NCI-H69 (cell line): ENCODE measurements at regions not wholly inside any gene's neighbourhood (a gene's known extent, or its start where the extent isn't known, plus 50 kb on each side); places are given as distances from the start of the nearest gene placed in this dataset.

Experiments
- DNase-seq: peaks from one replicate; lab custom pipeline; 2025; lab: John Stamatoyannopoulos, UW

DNA sequence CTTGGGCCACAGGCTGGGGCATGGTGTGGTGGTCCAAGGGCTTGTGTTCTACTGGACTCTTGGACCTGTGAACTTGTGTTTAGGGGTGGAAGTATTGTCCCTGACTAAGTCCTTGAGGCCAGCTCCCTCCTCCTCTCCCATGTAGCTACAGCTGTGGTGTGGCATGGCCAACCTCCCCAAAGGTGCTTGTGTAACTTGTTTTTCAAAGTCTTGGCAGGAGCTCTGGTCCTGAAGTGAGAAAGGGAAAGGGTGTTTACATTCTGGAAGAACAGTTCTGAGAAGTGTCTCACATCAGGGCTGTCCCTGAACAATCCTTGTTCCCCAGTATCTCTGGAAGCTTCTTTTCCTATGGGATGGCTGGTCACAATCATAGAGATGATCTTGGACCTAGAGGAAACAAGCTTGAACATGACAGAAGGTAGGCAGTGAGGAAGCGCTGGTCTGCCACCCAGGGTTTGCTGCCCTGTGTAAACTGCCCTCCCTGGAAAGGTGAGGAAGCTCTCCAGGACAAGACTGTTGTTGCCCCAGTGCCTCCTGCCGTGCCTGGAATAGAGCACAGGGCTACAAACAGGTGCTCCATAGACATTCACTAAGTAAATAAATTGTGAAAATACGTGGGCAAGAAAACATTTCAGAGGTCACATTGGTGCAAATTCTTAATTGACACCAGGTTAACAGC is 64.6 kb upstream of the KLF9 start:
- peak; percentile 71 for DNase-seq

- DNase-seq = no peak
Measured at GRCh38 chr9:70477907-70478480, 63.5 kb upstream of the KLF9 start.

DNA sequence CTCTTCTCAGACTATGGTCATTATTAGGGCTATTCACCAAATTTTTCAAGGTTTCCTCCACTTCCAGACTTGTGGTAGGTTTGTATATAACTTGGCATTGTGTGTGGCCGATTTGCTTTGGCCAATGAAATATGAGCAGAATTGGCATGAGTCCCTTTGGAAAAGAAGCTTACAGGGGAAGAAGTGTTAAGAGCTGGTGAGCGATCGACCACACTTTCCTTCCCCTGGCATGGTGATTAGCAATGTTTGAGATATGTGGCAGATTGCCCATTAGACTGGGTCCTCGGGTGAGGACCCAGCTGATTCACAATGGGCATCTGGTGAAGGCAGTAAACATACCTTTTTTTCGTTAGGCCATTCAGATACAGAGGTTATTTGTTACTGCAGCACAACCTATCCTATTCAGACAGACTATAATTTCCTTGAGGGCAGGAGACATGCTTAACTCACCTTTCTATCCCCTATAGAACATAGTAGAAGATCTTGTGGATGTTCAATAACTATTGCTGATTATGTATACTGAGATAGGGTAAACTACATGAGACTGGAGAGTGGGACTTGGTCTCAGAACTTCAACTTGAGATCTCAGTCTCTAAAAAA is 62.8 kb upstream of the KLF9 start:
- no peak for DNase-seq

DNA sequence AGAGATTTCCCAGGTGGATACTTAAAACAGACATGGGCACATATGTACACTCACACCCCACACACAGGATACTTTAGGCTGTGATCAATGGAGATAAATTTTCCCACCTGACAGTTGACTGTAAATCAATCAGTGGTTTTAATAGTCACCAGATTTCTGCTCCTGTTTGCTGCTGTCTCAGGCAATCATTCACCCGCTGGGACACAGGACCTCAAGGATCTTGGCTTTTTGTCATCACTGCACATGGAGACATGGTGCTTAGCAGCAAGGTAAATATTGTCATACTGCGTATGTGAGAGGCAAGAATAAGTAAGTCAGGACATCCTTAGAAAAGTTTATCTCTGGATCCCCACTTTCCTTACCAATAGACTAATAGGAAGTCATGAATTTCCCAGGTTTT is 60.8 kb upstream of the KLF9 start:
- DNase-seq = peak; percentile 72

- peak; percentile 69 for DNase-seq
Measured at GRCh38 chr9:70474413-70474812, 60.0 kb upstream of the KLF9 start.

DNA sequence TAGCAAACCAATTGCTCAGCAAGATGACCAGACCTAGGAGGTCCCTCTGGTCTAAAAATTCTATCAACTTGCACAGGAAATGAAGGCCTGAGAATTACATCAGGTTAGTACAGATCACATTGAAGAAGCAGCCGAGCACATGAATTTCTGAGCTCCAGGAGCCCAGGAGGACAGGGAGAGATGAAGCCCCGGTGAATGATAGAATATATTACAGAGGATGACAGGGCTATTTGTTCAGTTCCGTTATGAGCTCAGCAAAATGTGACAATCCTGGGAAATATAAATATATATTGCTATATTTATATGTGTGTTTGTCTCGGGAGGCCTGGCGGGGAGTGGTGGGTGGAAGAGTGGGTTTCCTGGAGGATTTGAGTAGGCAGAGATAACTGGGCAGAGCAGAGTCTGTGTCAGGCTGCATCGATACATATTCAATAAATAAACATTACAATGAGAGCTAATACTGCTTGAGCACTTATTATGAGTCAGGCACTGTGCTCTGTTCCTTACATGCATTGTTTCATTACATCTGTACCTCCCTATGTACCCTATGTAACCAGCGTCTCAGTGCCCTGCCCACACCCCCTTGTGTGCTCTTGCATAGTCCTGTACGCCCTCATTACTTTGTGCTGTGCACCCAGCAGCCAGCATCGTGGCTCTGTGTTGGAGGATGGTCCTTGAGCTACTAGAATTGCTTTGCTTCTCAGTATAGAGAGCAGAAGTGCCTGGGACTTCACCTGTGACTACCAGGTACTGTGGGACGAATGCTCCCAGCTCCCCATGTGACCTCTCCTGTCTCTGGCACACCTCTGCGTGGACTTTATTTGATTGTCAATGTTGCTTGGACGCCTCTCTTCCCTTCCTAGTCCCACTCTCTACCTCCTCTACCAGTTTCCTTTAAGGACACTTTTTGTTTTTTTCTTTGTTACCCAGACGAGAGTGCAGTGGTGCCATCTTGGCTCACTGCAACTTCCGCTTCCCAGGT is 58.1 kb upstream of the KLF9 start:
- DNase-seq = no peak

GRCh38 chr9:70470050-70471015 is 55.9 kb upstream of the KLF9 start:
- DNase-seq = peak; percentile 8

GRCh38 chr9:70468291-70468690 is 53.8 kb upstream of the KLF9 start:
- DNase-seq = no peak

DNA sequence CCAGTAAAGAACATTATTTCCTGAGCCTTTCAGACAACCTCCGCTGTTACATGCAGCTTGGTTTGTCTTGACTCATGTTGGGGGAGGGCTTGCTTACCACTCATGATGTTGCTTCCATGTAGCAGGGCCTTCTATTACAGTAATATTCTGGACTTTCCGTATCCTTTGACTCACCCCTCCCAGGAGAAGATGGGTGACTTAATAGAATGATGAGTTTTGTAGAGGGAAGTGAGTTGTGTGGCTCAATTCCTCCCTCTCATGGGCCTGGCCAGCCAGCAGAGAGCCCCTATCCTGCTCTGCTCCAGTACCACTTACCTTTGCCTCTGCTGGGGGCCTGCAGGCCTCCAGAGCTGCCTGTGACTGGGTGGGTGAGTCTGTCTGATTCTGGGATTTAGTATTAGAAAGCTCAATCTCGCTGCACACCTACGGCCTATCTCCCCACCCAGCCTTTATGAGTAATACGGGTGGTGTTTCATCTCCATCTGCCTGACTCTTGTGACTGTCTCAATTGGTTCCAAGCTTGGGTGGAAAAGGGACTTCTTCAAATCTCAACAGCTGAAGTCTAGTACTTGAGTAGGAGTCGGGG is 52.6 kb upstream of the KLF9 start:
- DNase-seq = no peak

DNA sequence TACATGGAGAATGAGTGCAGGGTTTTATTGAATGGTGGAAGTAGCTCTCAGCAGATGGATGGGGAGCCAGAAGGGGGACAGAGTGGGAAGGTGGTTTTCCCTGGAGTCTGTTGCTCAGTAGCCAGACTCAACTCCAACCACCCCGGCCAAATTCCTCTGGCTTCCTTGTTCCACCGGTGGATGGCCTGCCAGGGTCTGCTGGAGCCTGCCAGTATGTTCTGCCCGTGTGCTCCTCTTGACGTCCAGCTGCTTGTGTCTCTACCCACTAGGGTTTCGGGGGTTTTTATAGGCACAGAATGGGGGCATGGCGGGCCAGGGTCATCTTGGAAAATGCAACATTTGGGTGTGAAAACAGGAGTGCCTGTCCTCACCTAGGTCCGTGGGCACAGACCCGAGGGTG is 51.4 kb upstream of the KLF9 start:
- no peak for DNase-seq

DNA sequence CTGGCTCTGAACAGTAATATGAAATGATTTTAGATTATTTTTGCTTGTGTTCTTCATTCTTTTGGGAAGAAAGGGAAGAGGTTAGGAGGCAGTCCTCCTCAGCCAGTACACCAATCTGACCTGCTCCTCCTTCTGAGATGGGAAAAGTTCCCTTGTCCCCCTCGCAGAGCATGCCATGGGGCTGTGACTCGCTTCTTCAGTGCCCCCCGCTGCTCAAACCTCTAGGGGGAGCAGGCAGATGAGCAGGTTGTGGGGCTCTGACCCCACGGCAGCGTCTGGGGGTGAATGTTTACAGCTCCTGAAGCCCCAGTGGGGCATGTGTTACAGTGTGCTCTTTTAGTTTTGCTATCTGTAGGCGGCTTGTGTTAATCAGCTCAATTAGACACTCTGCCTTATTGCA is 50.9 kb upstream of the KLF9 start:
- DNase-seq = no peak
